Lower leg skin (tissue), 3 donors: ENCODE measurements at regions not wholly inside any gene's neighbourhood (a gene's known extent, or its start where the extent isn't known, plus 50 kb on each side); places are given as distances from the start of the nearest gene placed in this dataset.

Experiments
- POLR2A ChIP-seq, 2 donors: fragments of 450-650 bp; IDR thresholded peaks; one replicate each; pipeline ENCODE4 v1.6.1; 2016 to 2017; ENCODE audit warnings: antibody characterized with exemption in 2 of 2, mild to moderate bottlenecking in 1 of 2, moderate library complexity in 1 of 2
- TF ChIP-seq, protein P1 (sequence below), 3 donors: fragments of 450-650 bp; IDR thresholded peaks; one replicate each; pipeline ENCODE4 v1.5.1; 2016; ENCODE audit warnings: antibody characterized with exemption in 3 of 3, mild to moderate bottlenecking in 3 of 3, moderate library complexity in 2 of 3

DNA sequence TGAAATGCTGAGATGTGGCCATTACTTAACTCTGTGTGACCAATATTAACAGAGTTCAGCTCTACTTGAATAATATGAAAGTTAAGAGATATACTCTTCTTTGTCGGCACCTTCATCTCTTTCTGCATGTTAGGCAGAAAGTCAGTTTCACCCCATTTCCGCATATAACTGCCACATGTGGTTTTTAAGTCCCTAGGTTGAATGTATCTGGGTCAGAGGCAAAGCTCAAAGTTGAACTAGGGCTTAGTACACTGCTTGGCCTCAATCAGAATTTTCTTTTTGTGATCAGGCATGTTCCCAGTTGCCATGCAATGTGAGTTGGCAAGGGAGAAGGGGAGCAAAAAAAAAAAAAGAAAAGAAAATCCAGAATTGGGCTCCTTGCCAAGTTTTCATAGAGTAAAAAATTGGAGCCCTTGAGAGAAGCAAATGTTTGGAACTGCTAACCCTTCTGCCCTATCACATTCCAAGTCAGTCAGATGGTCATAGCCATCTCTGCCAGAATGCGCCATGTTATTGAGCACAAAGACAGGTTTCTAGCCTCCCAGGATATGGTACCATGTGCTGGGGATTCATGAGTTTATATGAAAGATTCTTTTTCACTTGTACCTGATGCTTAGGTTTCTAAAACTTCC is 251.2 kb upstream of the RORB start:
- TF ChIP-seq, protein P1, sequence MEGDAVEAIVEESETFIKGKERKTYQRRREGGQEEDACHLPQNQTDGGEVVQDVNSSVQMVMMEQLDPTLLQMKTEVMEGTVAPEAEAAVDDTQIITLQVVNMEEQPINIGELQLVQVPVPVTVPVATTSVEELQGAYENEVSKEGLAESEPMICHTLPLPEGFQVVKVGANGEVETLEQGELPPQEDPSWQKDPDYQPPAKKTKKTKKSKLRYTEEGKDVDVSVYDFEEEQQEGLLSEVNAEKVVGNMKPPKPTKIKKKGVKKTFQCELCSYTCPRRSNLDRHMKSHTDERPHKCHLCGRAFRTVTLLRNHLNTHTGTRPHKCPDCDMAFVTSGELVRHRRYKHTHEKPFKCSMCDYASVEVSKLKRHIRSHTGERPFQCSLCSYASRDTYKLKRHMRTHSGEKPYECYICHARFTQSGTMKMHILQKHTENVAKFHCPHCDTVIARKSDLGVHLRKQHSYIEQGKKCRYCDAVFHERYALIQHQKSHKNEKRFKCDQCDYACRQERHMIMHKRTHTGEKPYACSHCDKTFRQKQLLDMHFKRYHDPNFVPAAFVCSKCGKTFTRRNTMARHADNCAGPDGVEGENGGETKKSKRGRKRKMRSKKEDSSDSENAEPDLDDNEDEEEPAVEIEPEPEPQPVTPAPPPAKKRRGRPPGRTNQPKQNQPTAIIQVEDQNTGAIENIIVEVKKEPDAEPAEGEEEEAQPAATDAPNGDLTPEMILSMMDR (IDR thresholded peaks at IDR 0.05): no peak
- TF ChIP-seq POLR2A (IDR thresholded peaks at IDR 0.05): no peak
